H1 (cell line): ENCODE measurements at regions not wholly inside any gene's neighbourhood (a gene's known extent, or its start where the extent isn't known, plus 50 kb on each side); places are given as distances from the start of the nearest gene placed in this dataset.

Source experiments
- CTCF ChIA-PET: fragments of 300-600 bp; sonication (Branson Sonifier 250); formaldehyde crosslinking; loops from one replicate; lab custom pipeline; 2021; ENCODE audit not compliant: partially characterized antibody; lab: Charles Lee
- POLR2A ChIA-PET: fragments of 300-600 bp; sonication (Branson Sonifier 250); formaldehyde crosslinking; loops from one replicate; lab custom pipeline; 2021; ENCODE audit warnings: inconsistent platforms; ENCODE audit not compliant: partially characterized antibody; lab: Charles Lee
- DNase-seq, 2 experiments: peaks; one replicate each; pipeline versions ENCODE4 v3.0.0 to v3.0.0-alpha.2; 2010 to 2022; ENCODE audit warnings: low spot score in 2 of 2, low read depth in 1 of 2, mixed read lengths in 1 of 2
- FAIRE-seq: peaks from 2 replicates; lab custom pipeline; 2011; peaks lifted over from hg19 to GRCh38; lab: Jason Lieb, UNC
- H2AFZ ChIP-seq: 2 replicates; pipeline ENCODE4 v1.8.1; 2012; ENCODE audit warnings: low read length, inconsistent platforms
- H2AK5ac ChIP-seq: 2 replicates; pipeline ENCODE4 v1.6.1; 2013; ENCODE audit warnings: low read depth, low read length
- H2BK120ac ChIP-seq: replicated peaks from 2 replicates; pipeline ENCODE3; 2013; ENCODE audit warnings: low read depth, low read length, inconsistent platforms
- H2BK12ac ChIP-seq: 2 replicates; pipeline ENCODE4 v1.6.1; 2013; ENCODE audit warnings: low read depth, low read length
- H2BK15ac ChIP-seq: 2 replicates; pipeline ENCODE4 v1.6.1; 2013; ENCODE audit warnings: low read length
- H2BK20ac ChIP-seq: 2 replicates; pipeline ENCODE4 v1.6.1; 2013; ENCODE audit warnings: low read length
- H2BK5ac ChIP-seq: 2 replicates; pipeline ENCODE4 v1.6.1; 2013; ENCODE audit warnings: low read depth, low read length
- H3K14ac ChIP-seq: 2 replicates; pipeline ENCODE4 v1.6.1; 2013; ENCODE audit warnings: inconsistent platforms; ENCODE audit not compliant: insufficient read length
- H3K18ac ChIP-seq: 2 replicates; pipeline ENCODE4 v1.6.1; 2013; ENCODE audit warnings: low read length; ENCODE audit errors: extremely low read depth
- H3K23ac ChIP-seq: 2 replicates; pipeline ENCODE4 v1.6.1; 2013; ENCODE audit warnings: inconsistent platforms; ENCODE audit not compliant: insufficient read length
- H3K23me2 ChIP-seq: 2 replicates; pipeline ENCODE4 v1.6.1; 2013; ENCODE audit warnings: low read depth, low read length
- H3K27ac ChIP-seq: 2 replicates; pipeline ENCODE4 v1.6.1; 2011; ENCODE audit warnings: low read depth, low read length, inconsistent platforms
- H3K27me3 ChIP-seq, 4 experiments: replicated peaks in 1 of 4; 1 replicate in 1 of 4; 2 replicates in 3 of 4; pipeline versions ENCODE4 v1.6.1 to v1.8.1; 2011 to 2013; ENCODE audit warnings: low read length in 3 of 4, mild to moderate bottlenecking in 3 of 4, inconsistent platforms in 2 of 4, mixed read lengths in 2 of 4, moderate library complexity in 1 of 4; ENCODE audit not compliant: control insufficient read depth in 3 of 4, insufficient read depth in 3 of 4; ENCODE audit errors: extremely low read depth in 1 of 4
- H3K36me3 ChIP-seq, 4 experiments: 2 replicates each; pipeline versions ENCODE4 v1.6.1 to v1.8.1; 2011 to 2013; ENCODE audit warnings: mild to moderate bottlenecking in 4 of 4, low read length in 3 of 4, moderate library complexity in 2 of 4, control low read depth in 1 of 4, inconsistent platforms in 1 of 4; ENCODE audit not compliant: insufficient read depth in 4 of 4, control insufficient read depth in 2 of 4
- H3K4ac ChIP-seq: replicated peaks from 2 replicates; pipeline ENCODE3; 2013; ENCODE audit warnings: low read length, low read depth, mixed read lengths, inconsistent platforms; ENCODE audit not compliant: insufficient read length
- H3K4me1 ChIP-seq, 4 experiments: replicated peaks in 1 of 4; 1 replicate in 1 of 4; 2 replicates in 3 of 4; pipeline versions ENCODE4 v1.6.1 to v1.8.1; 2011 to 2013; ENCODE audit warnings: low read length in 3 of 4, inconsistent platforms in 2 of 4, mixed read lengths in 1 of 4; ENCODE audit not compliant: insufficient read depth in 4 of 4, control insufficient read depth in 3 of 4
- H3K4me2 ChIP-seq, 2 experiments: 2 replicates each; pipeline versions ENCODE4 v1.6.1 to v1.8.1; 2011 to 2013; ENCODE audit warnings: low read depth in 2 of 2, low read length in 2 of 2, control low read depth in 1 of 2, inconsistent platforms in 1 of 2, mild to moderate bottlenecking in 1 of 2; ENCODE audit not compliant: insufficient read depth in 1 of 2
- H3K4me3 ChIP-seq, 4 experiments: fragments of 200-600, 300-600 bp in 1 of 4; sonication (generic), shearing (Covaris generic), sonication (Bioruptor Twin) in 1 of 4; 2 replicates each; pipeline versions ENCODE4 v1.5.1 to v1.8.1; 2011 to 2016; ENCODE audit warnings: low read length in 4 of 4, low read depth in 3 of 4, control low read depth in 2 of 4, inconsistent platforms in 2 of 4, mild to moderate bottlenecking in 2 of 4, mixed read lengths in 1 of 4, moderate library complexity in 1 of 4; ENCODE audit not compliant: insufficient read depth in 2 of 4; ENCODE audit errors: extremely low read depth in 1 of 4
- H3K56ac ChIP-seq: replicated peaks from 2 replicates; pipeline ENCODE3; 2013; ENCODE audit warnings: low read depth, mild to moderate bottlenecking, mixed read lengths, low read length, inconsistent platforms; ENCODE audit not compliant: insufficient read length
- H3K79me1 ChIP-seq: 2 replicates; pipeline ENCODE4 v1.6.1; 2013; ENCODE audit warnings: low read depth, low read length, control low read depth
- H3K79me2 ChIP-seq, 2 experiments: 2 replicates each; pipeline versions ENCODE4 v1.6.1 to v1.8.1; 2012 to 2013; ENCODE audit warnings: low read length in 2 of 2, mild to moderate bottlenecking in 2 of 2, inconsistent platforms in 1 of 2; ENCODE audit not compliant: insufficient read depth in 2 of 2, control insufficient read depth in 1 of 2
- H3K9ac ChIP-seq, 4 experiments: replicated peaks in 1 of 4; 1 replicate in 1 of 4; 2 replicates in 3 of 4; pipeline versions ENCODE4 v1.6.1 to v1.8.1; 2011 to 2013; ENCODE audit warnings: low read depth in 3 of 4, low read length in 3 of 4, control low read depth in 2 of 4, mild to moderate bottlenecking in 2 of 4, moderate library complexity in 2 of 4, inconsistent platforms in 1 of 4; ENCODE audit errors: extremely low read depth in 1 of 4
- H3K9me3 ChIP-seq, 2 experiments: 2 replicates each; pipeline versions ENCODE4 v1.6.1 to v1.8.1; 2012 to 2013; ENCODE audit warnings: mild to moderate bottlenecking in 2 of 2, moderate library complexity in 2 of 2, control low read depth in 1 of 2, inconsistent platforms in 1 of 2, low read depth in 1 of 2, low read length in 1 of 2, mixed read lengths in 1 of 2; ENCODE audit not compliant: insufficient read depth in 2 of 2
- H4K20me1 ChIP-seq, 2 experiments: replicated peaks in 1 of 2; 2 replicates each; pipeline versions ENCODE3 to v1.8.1; 2011 to 2013; ENCODE audit warnings: inconsistent platforms in 2 of 2, low read length in 2 of 2, mild to moderate bottlenecking in 1 of 2; ENCODE audit not compliant: insufficient read depth in 2 of 2, control insufficient read depth in 1 of 2
- H4K5ac ChIP-seq: 2 replicates; pipeline ENCODE4 v1.6.1; 2013; ENCODE audit warnings: low read length, low read depth, mixed read lengths, inconsistent platforms; ENCODE audit not compliant: insufficient read length
- H4K8ac ChIP-seq: 2 replicates; pipeline ENCODE4 v1.8.0; 2013; ENCODE audit warnings: mild to moderate bottlenecking, moderate library complexity, low read length, inconsistent platforms; ENCODE audit not compliant: insufficient read depth; ENCODE audit errors: extremely low read depth
- H4K91ac ChIP-seq: replicated peaks from 2 replicates; pipeline ENCODE3; 2013; ENCODE audit warnings: low read length, mixed read lengths, inconsistent platforms; ENCODE audit not compliant: insufficient read length
- BRCA1 ChIP-seq: IDR thresholded peaks from 2 replicates; pipeline ENCODE4 v1.6.1; 2012; ENCODE audit warnings: low read depth, low read length, improper control_type of control experiment
- CEBPB ChIP-seq: IDR thresholded peaks from 2 replicates; pipeline ENCODE4 v1.6.1; 2012; ENCODE audit warnings: low read depth, low read length
- CHD2 ChIP-seq: IDR thresholded peaks from 2 replicates; pipeline ENCODE4 v1.6.1; 2012; ENCODE audit warnings: low read length, improper control_type of control experiment
- FOSL1 ChIP-seq: IDR thresholded peaks from 2 replicates; pipeline ENCODE4 v1.6.1; 2011; ENCODE audit warnings: mild to moderate bottlenecking, low read depth, low read length, moderate library complexity; ENCODE audit not compliant: insufficient read depth
- KDM5A ChIP-seq: fragments of 200-600 bp; IDR thresholded peaks from 2 replicates; pipeline ENCODE4 v1.7.1; 2012; ENCODE audit warnings: mild to moderate bottlenecking, low read length, inconsistent platforms, mixed read lengths
- MAFK ChIP-seq: IDR thresholded peaks from 2 replicates; pipeline ENCODE4 v1.6.1; 2012; ENCODE audit warnings: low read depth, mild to moderate bottlenecking, improper control_type of control experiment, low read length
- PHF8 ChIP-seq: fragments of 200-600 bp; sonication (generic); conservative IDR thresholded peaks from 2 replicates; pipeline ENCODE4 v1.7.1; 2012; ENCODE audit warnings: low read depth, mild to moderate bottlenecking, inconsistent platforms, low read length, moderate library complexity
- POLR2A ChIP-seq, 2 experiments: IDR thresholded peaks; 1 replicate in 1 of 2; 2 replicates in 1 of 2; pipeline ENCODE4 v1.6.1; 2011; ENCODE audit warnings: low read depth in 2 of 2, low read length in 2 of 2, mild to moderate bottlenecking in 2 of 2; ENCODE audit errors: control extremely low read depth in 1 of 2
- RBBP5 ChIP-seq: IDR thresholded peaks from 2 replicates; pipeline ENCODE4 v1.7.1; 2012; ENCODE audit warnings: low read depth, mild to moderate bottlenecking, inconsistent platforms, low read length, moderate library complexity, borderline replicate concordance
- SIRT6 ChIP-seq: IDR thresholded peaks from one replicate; pipeline ENCODE4 v1.7.1; 2012; ENCODE audit warnings: low read length, inconsistent platforms
- SUZ12 ChIP-seq: fragments of 200-600 bp; sonication (generic); IDR thresholded peaks from 2 replicates; pipeline ENCODE4 v1.6.1; 2012; ENCODE audit warnings: mild to moderate bottlenecking, inconsistent platforms, low read length, moderate library complexity, mixed read lengths
- TAF1 ChIP-seq: IDR thresholded peaks from 2 replicates; pipeline ENCODE4 v1.6.1; 2011; ENCODE audit warnings: mild to moderate bottlenecking, low read depth, low read length
- YY1 ChIP-seq: IDR thresholded peaks from 2 replicates; pipeline ENCODE4 v1.6.1; 2011; ENCODE audit warnings: low read depth, mild to moderate bottlenecking, low read length
- WGBS, 2 experiments: shearing (Covaris generic) in 1 of 2; methylation state at CpG; one replicate each; pipeline versions ENCODE4 v1.1.6 to v1.1.7; 2013 to 2015; ENCODE audit warnings: low lambda C conversion rate in 2 of 2, mixed read lengths in 2 of 2, inconsistent platforms in 1 of 2, low coverage in 1 of 2, missing lambda C conversion rate in 1 of 2; ENCODE audit not compliant: insufficient replicate concordance in 2 of 2, insufficient coverage in 1 of 2, insufficient read length in 1 of 2; ENCODE audit errors: extremely low coverage in 1 of 2, missing lambda C conversion rate in 1 of 2; 5-methylcytosine and 5-hydroxymethylcytosine counted together
- TF ChIP-seq, protein P1 (sequence below): IDR thresholded peaks from 2 replicates; pipeline ENCODE4 v1.6.1; 2011; ENCODE audit warnings: low read length, improper control_type of control experiment

DNA sequence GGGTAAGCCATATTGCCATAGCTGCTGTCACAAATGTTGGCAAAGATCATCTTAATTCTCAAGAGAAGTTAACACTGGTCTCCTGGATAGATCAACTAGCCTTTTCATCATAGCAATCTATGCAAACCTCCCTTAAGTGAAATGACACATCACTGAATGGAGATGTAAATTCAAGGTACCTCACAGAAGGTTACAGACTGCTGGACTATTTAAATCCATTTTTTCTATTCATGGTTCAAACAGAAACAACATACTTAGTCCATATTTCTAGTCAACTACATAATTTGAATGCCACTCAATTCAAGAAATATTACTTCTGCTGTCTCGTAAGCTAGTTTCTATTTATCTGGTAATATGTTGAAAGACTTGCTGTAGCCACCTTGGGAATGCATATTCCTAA, 748.3 kb downstream of the C12orf50 start:
- Histone ChIP-seq H3K79me2 (no peaks in the 10 kb centered on the region), H3K4me3 (no peak overlapping the region), H3K27me3 (no peaks in the 10 kb centered on the region), H2BK15ac (no peak overlapping the region), H3K27ac (no peak overlapping the region), H3K23ac (no peak overlapping the region), H3K23me2 (no peaks in the 10 kb centered on the region), H3K56ac (no peak overlapping the region), H4K5ac (no peak overlapping the region), H4K20me1 (no peaks in the 10 kb centered on the region), H3K18ac (no peak overlapping the region), H3K4me1 (no peaks in the 10 kb centered on the region), H2AFZ (no peak overlapping the region), H3K4ac (no peak overlapping the region), H2BK20ac (no peak overlapping the region), H3K36me3 (0 out of 8 replicates have a peak, but pooled peaks cover 0 to 3% (median 0%) of the 10 kb centered on the region in 4 experiments), H2BK5ac (no peak overlapping the region), H3K14ac (no peak overlapping the region), H4K91ac (no peak overlapping the region), H2AK5ac (no peak overlapping the region), H2BK12ac (no peak overlapping the region), H2BK120ac (no peak overlapping the region), H3K9ac (no peak overlapping the region), H4K8ac (no peak overlapping the region), H3K4me2 (no peak overlapping the region), H3K79me1 (no peaks in the 10 kb centered on the region), H3K9me3 (peaks cover 5% of the 10 kb centered on the region in 2 experiments; a peak in 3 of 4 replicates)
- FAIRE-seq (no peak), DNase-seq (no peak)
- WGBS, 2 experiments = 95% methylated on average over 1 of the region's 1 CpG; no CpG with 5 or more reads in 1 of the 2 experiments
- ChIA-PET POLR2A (no interaction called here), CTCF (interaction anchor here (0.6 kb wide), 2 partner anchors 12 to 302 kb away, joined by 3 to 5 read pairs; no protein-coding TSS in a partner anchor)
- TF ChIP-seq PHF8 = no peak
- TF ChIP-seq RBBP5 = no peak
- TF ChIP-seq FOSL1 = no peak
- no peak for TF ChIP-seq POLR2A (IDR thresholded peaks at IDR 0.05; ENCODE audit: control extremely low read depth in 1 of 2, low read depth in 2 of 2, low read length in 2 of 2)
- no peak for TF ChIP-seq KDM5A
- TF ChIP-seq BRCA1 = no peak
- no peak for TF ChIP-seq MAFK
- TF ChIP-seq SIRT6 = no peak
- TF ChIP-seq CEBPB = no peak
- TF ChIP-seq TAF1 = no peak
- TF ChIP-seq SUZ12 = no peak
- TF ChIP-seq YY1 = no peak
- no peak for TF ChIP-seq CHD2
- TF ChIP-seq, protein P1, sequence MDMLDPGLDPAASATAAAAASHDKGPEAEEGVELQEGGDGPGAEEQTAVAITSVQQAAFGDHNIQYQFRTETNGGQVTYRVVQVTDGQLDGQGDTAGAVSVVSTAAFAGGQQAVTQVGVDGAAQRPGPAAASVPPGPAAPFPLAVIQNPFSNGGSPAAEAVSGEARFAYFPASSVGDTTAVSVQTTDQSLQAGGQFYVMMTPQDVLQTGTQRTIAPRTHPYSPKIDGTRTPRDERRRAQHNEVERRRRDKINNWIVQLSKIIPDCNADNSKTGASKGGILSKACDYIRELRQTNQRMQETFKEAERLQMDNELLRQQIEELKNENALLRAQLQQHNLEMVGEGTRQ = no peak
